ENCODE measurements at regions not wholly inside any gene's neighbourhood (a gene's known extent, or its start where the extent isn't known, plus 50 kb on each side); places are given as distances from the start of the nearest gene placed in this dataset.

- TF ChIP-seq TSHZ2 (CRISPR knock-in tag; IDR thresholded peaks at IDR 0.05) (no peak), CREB5 (CRISPR knock-in tag; IDR thresholded peaks at IDR 0.05; ENCODE audit: low read depth) (no peak), ZFP3 (CRISPR knock-in tag; IDR thresholded peaks at IDR 0.05) (no peak), ISL1 (CRISPR knock-in tag; IDR thresholded peaks at IDR 0.05) (no peak), ZC3H10 (CRISPR knock-in tag; IDR thresholded peaks at IDR 0.05) (no peak), GLIS3 (CRISPR knock-in tag; IDR thresholded peaks at IDR 0.05) (no peak), ZNF8 (CRISPR knock-in tag; IDR thresholded peaks at IDR 0.05) (no peak), OSR1 (CRISPR knock-in tag; IDR thresholded peaks at IDR 0.05) (no peak), ZFP30 (CRISPR knock-in tag; IDR thresholded peaks at IDR 0.05) (no peak), BACH2 (CRISPR knock-in tag; IDR thresholded peaks at IDR 0.05; ENCODE audit: borderline replicate concordance) (no peak)
These were observed 1598.1 kb downstream of the FAM181B start (continued) for GRCh38 chr11:81135570-81135969.

- TF ChIP-seq POU6F1 (CRISPR knock-in tag; IDR thresholded peaks at IDR 0.05; ENCODE audit: borderline replicate concordance, low read depth) (no peak), ZFP30 (CRISPR knock-in tag; IDR thresholded peaks at IDR 0.05) (no peak), TSHZ2 (CRISPR knock-in tag; IDR thresholded peaks at IDR 0.05) (no peak), ZC3H10 (CRISPR knock-in tag; IDR thresholded peaks at IDR 0.05) (no peak), PATZ1 (CRISPR knock-in tag; IDR thresholded peaks at IDR 0.05; ENCODE audit: borderline replicate concordance) (no peak), SNAI2 (CRISPR knock-in tag; IDR thresholded peaks at IDR 0.05) (no peak), PPARA (CRISPR knock-in tag; IDR thresholded peaks at IDR 0.05; ENCODE audit: borderline replicate concordance) (no peak), ZNF70 (CRISPR knock-in tag; IDR thresholded peaks at IDR 0.05) (no peak), ISL1 (CRISPR knock-in tag; IDR thresholded peaks at IDR 0.05) (no peak), ZFP3 (CRISPR knock-in tag; IDR thresholded peaks at IDR 0.05) (no peak), TCF4 (CRISPR knock-in tag; IDR thresholded peaks at IDR 0.05; ENCODE audit: borderline replicate concordance) (no peak), GLIS3 (CRISPR knock-in tag; IDR thresholded peaks at IDR 0.05) (no peak)
- no peak for ATAC-seq
These were observed 1604.0 kb downstream of the FAM181B start for GRCh38 chr11:81129618-81130017.

GRCh38 chr11:81112718-81113117, 1620.9 kb downstream of the FAM181B start:
- ATAC-seq: no peak
- TF ChIP-seq ZNF8 (CRISPR knock-in tag; IDR thresholded peaks at IDR 0.05) (no peak), CSDC2 (CRISPR knock-in tag; IDR thresholded peaks at IDR 0.05) (no peak), GLIS3 (CRISPR knock-in tag; IDR thresholded peaks at IDR 0.05) (no peak)

- no peak for ATAC-seq
- no peak for TF ChIP-seq GLIS3 (CRISPR knock-in tag; IDR thresholded peaks at IDR 0.05)
- TF ChIP-seq RARB (CRISPR knock-in tag; IDR thresholded peaks at IDR 0.05): no peak
- no peak for TF ChIP-seq PATZ1 (CRISPR knock-in tag; IDR thresholded peaks at IDR 0.05; ENCODE audit: borderline replicate concordance)
- TF ChIP-seq ZNF8 (CRISPR knock-in tag; IDR thresholded peaks at IDR 0.05): no peak
- no peak for TF ChIP-seq ARNTL (CRISPR knock-in tag; IDR thresholded peaks at IDR 0.05; ENCODE audit: borderline replicate concordance, low read depth)
- TF ChIP-seq TCF4 (CRISPR knock-in tag; IDR thresholded peaks at IDR 0.05; ENCODE audit: borderline replicate concordance): no peak
These were observed 1629.6 kb downstream of the FAM181B start for GRCh38 chr11:81104051-81104450.

All from SK-N-SH treated with all-trans-retinoic acid at 6 μM for 48 hours (cell line).